SK-N-SH treated with all-trans-retinoic acid at 6 μM for 48 hours (cell line): ENCODE measurements at regions not wholly inside any gene's neighbourhood (a gene's known extent, or its start where the extent isn't known, plus 50 kb on each side); places are given as distances from the start of the nearest gene placed in this dataset.
"Not testable (repeated sequence)": the region's sequence is repeated elsewhere in the genome, so short reads cannot be mapped to it uniquely, and the experiment has no call there.

ENCODE experiments used
- ATAC-seq: fragments of 200-7000 bp; cut with Tn5 transposase; 3 replicates; pipeline ENCODE4 v1.9.1; 2020; ENCODE audit warnings: mild to moderate bottlenecking, moderate library complexity
- ARNTL ChIP-seq: fragments of 450-650 bp; formaldehyde crosslinking; IDR thresholded peaks from 2 replicates; pipeline ENCODE4 v1.5.0; 2020; ENCODE audit warnings: low read depth, mild to moderate bottlenecking, moderate library complexity, borderline replicate concordance
- BACH2 ChIP-seq: fragments of 250-450 bp; sonication (Bioruptor Pico); IDR thresholded peaks from 2 replicates; pipeline ENCODE4 v1.9.0; 2021; ENCODE audit warnings: mild to moderate bottlenecking, borderline replicate concordance
- CSDC2 ChIP-seq: fragments of 250-450 bp; sonication (Bioruptor Pico); IDR thresholded peaks from 2 replicates; pipeline ENCODE4 v1.5.0; 2020; ENCODE audit warnings: mild to moderate bottlenecking, moderate library complexity
- ESRRG ChIP-seq: fragments of 250-450 bp; sonication (Bioruptor Pico); IDR thresholded peaks from 2 replicates; pipeline ENCODE4 v1.6.1; 2021; ENCODE audit warnings: mild to moderate bottlenecking
- ISL1 ChIP-seq: fragments of 250-450 bp; sonication (Bioruptor Pico); IDR thresholded peaks from 2 replicates; pipeline ENCODE4 v2.1.2; 2022; ENCODE audit warnings: mild to moderate bottlenecking, moderate library complexity
- OSR1 ChIP-seq: fragments of 250-450 bp; sonication (Bioruptor Pico); IDR thresholded peaks from 2 replicates; pipeline ENCODE4 v1.8.0; 2022; ENCODE audit warnings: moderate library complexity, mild to moderate bottlenecking, inconsistent platforms
- PPARA ChIP-seq: fragments of 250-450 bp; sonication (Bioruptor Pico); IDR thresholded peaks from 2 replicates; pipeline ENCODE4 v1.5.0; 2020; ENCODE audit warnings: mild to moderate bottlenecking, borderline replicate concordance
- RARB ChIP-seq: fragments of 250-450 bp; sonication (Bioruptor Pico); IDR thresholded peaks from 2 replicates; pipeline ENCODE4 v1.8.0; 2021; ENCODE audit warnings: mild to moderate bottlenecking, moderate library complexity
- SNAI2 ChIP-seq: fragments of 250-450 bp; sonication (Bioruptor Pico); IDR thresholded peaks from 2 replicates; pipeline ENCODE4 v1.5.0; 2020; ENCODE audit warnings: mild to moderate bottlenecking, moderate library complexity
- TCF4 ChIP-seq: fragments of 250-450 bp; sonication (Bioruptor Pico); IDR thresholded peaks from 2 replicates; pipeline ENCODE4 v1.8.0; 2021; ENCODE audit warnings: mild to moderate bottlenecking, moderate library complexity, borderline replicate concordance
- TOX ChIP-seq: fragments of 250-450 bp; sonication (Bioruptor Pico); IDR thresholded peaks from 2 replicates; pipeline ENCODE4 v1.8.0; 2021; ENCODE audit warnings: mild to moderate bottlenecking, moderate library complexity, borderline replicate concordance
- ZC3H10 ChIP-seq: fragments of 250-450 bp; sonication (Bioruptor Pico); IDR thresholded peaks from 2 replicates; pipeline ENCODE4 v1.5.1; 2021; ENCODE audit warnings: mild to moderate bottlenecking, moderate library complexity
- ZFP3 ChIP-seq: fragments of 250-450 bp; sonication (Bioruptor Pico); IDR thresholded peaks from 2 replicates; pipeline ENCODE4 v1.5.0; 2020; ENCODE audit warnings: mild to moderate bottlenecking, moderate library complexity
- ZFP30 ChIP-seq: fragments of 450-650 bp; formaldehyde crosslinking; IDR thresholded peaks from 2 replicates; pipeline ENCODE4 v1.5.0; 2022; ENCODE audit warnings: mild to moderate bottlenecking, moderate library complexity
- ZNF565 ChIP-seq: fragments of 450-650 bp; formaldehyde crosslinking; conservative IDR thresholded peaks from 2 replicates; pipeline ENCODE4 v1.5.0; 2020; ENCODE audit warnings: low read depth, mild to moderate bottlenecking, moderate library complexity
- ZNF70 ChIP-seq: fragments of 450-650 bp; formaldehyde crosslinking; IDR thresholded peaks from 2 replicates; pipeline ENCODE4 v1.5.0; 2020; ENCODE audit warnings: mild to moderate bottlenecking, moderate library complexity
- ZNF8 ChIP-seq: fragments of 450-650 bp; formaldehyde crosslinking; IDR thresholded peaks from 2 replicates; pipeline ENCODE4 v1.5.0; 2020; ENCODE audit warnings: mild to moderate bottlenecking, moderate library complexity
- TF ChIP-seq, protein P1 (sequence below): fragments of 250-450 bp; sonication (Bioruptor Pico); IDR thresholded peaks from 2 replicates; pipeline ENCODE4 v1.8.0; 2021; ENCODE audit warnings: low read depth, mild to moderate bottlenecking, moderate library complexity, borderline replicate concordance
- TF ChIP-seq, protein P2 (sequence below): fragments of 250-450 bp; sonication (Bioruptor Pico); IDR thresholded peaks from 2 replicates; pipeline ENCODE4 v1.5.0; 2020; ENCODE audit warnings: mild to moderate bottlenecking, moderate library complexity
- TF ChIP-seq, protein P3 (sequence below): fragments of 250-450 bp; sonication (Bioruptor Pico); IDR thresholded peaks from 2 replicates; pipeline ENCODE4 v1.8.0; 2020; ENCODE audit warnings: mild to moderate bottlenecking, moderate library complexity, borderline replicate concordance
- TF ChIP-seq, protein P4 (sequence below): fragments of 250-450 bp; sonication (Bioruptor Pico); IDR thresholded peaks from 2 replicates; pipeline ENCODE4 v1.5.1; 2021; ENCODE audit warnings: mild to moderate bottlenecking, moderate library complexity
- TF ChIP-seq, protein P5 (sequence below): fragments of 250-450 bp; sonication (Bioruptor Pico); IDR thresholded peaks from 2 replicates; pipeline ENCODE4 v1.5.1; 2020; ENCODE audit warnings: low read depth, mild to moderate bottlenecking, moderate library complexity

DNA sequence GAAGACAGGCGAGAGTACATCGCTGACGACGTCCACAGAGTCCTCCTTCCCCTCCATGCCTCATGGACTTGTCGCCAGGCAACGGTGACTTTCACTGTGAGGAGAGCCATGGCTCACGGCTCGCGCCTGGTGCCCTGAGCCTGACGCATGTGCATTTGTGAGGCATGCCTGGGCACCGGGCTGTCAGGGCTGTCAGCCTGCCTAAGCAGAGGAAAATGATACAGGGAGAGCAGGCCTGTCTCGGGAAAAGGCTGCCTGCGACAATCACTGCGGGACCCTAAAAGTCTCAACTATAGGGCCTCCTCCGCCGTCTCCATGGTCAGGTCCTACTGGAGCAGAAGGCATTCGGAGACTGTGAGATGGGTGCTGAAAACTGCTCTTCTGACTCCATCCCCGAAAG, 135.5 kb upstream of the WSB1 start:
- no peak for ATAC-seq
- TF ChIP-seq TCF4 (CRISPR knock-in tag) (no peak), ZC3H10 (CRISPR knock-in tag) (no peak), RARB (no peak)
- TF ChIP-seq, protein P1, sequence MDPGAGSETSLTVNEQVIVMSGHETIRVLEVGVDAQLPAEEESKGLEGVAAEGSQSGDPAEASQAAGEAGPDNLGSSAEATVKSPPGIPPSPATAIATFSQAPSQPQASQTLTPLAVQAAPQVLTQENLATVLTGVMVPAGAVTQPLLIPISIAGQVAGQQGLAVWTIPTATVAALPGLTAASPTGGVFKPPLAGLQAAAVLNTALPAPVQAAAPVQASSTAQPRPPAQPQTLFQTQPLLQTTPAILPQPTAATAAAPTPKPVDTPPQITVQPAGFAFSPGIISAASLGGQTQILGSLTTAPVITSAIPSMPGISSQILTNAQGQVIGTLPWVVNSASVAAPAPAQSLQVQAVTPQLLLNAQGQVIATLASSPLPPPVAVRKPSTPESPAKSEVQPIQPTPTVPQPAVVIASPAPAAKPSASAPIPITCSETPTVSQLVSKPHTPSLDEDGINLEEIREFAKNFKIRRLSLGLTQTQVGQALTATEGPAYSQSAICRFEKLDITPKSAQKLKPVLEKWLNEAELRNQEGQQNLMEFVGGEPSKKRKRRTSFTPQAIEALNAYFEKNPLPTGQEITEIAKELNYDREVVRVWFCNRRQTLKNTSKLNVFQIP (CRISPR knock-in tag) = no peak

DNA sequence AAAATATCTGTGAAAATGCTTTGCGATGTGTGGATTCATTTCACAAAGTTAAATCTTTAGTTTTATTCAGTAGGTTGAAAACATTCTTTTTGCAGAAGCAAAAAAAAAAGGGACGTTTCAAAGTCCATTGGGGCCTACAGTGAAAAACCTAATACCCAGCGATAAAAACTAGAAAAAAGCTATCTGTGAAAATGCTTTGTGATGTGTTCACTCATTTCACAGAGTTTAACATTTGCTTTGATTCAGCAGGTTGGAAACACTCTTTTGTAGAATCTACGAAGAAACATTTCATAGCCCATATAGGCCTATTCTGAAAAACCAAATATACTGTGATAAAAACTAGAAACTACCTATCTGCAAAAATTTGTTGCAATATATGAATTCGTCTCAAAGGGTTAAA, 113.6 kb upstream of the WSB1 start:
- TF ChIP-seq, protein P2, sequence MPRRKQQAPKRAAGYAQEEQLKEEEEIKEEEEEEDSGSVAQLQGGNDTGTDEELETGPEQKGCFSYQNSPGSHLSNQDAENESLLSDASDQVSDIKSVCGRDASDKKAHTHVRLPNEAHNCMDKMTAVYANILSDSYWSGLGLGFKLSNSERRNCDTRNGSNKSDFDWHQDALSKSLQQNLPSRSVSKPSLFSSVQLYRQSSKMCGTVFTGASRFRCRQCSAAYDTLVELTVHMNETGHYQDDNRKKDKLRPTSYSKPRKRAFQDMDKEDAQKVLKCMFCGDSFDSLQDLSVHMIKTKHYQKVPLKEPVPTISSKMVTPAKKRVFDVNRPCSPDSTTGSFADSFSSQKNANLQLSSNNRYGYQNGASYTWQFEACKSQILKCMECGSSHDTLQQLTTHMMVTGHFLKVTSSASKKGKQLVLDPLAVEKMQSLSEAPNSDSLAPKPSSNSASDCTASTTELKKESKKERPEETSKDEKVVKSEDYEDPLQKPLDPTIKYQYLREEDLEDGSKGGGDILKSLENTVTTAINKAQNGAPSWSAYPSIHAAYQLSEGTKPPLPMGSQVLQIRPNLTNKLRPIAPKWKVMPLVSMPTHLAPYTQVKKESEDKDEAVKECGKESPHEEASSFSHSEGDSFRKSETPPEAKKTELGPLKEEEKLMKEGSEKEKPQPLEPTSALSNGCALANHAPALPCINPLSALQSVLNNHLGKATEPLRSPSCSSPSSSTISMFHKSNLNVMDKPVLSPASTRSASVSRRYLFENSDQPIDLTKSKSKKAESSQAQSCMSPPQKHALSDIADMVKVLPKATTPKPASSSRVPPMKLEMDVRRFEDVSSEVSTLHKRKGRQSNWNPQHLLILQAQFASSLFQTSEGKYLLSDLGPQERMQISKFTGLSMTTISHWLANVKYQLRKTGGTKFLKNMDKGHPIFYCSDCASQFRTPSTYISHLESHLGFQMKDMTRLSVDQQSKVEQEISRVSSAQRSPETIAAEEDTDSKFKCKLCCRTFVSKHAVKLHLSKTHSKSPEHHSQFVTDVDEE (CRISPR knock-in tag) = no peak
- TF ChIP-seq SNAI2 (CRISPR knock-in tag) = no peak
- TF ChIP-seq, protein P3, sequence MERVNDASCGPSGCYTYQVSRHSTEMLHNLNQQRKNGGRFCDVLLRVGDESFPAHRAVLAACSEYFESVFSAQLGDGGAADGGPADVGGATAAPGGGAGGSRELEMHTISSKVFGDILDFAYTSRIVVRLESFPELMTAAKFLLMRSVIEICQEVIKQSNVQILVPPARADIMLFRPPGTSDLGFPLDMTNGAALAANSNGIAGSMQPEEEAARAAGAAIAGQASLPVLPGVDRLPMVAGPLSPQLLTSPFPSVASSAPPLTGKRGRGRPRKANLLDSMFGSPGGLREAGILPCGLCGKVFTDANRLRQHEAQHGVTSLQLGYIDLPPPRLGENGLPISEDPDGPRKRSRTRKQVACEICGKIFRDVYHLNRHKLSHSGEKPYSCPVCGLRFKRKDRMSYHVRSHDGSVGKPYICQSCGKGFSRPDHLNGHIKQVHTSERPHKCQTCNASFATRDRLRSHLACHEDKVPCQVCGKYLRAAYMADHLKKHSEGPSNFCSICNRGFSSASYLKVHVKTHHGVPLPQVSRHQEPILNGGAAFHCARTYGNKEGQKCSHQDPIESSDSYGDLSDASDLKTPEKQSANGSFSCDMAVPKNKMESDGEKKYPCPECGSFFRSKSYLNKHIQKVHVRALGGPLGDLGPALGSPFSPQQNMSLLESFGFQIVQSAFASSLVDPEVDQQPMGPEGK = no peak
- TF ChIP-seq RARB = no peak
- no peak for TF ChIP-seq ZNF565
- no peak for TF ChIP-seq ARNTL
- no peak for TF ChIP-seq ZFP3 (CRISPR knock-in tag)
- TF ChIP-seq TOX = no peak
- TF ChIP-seq, protein P4, sequence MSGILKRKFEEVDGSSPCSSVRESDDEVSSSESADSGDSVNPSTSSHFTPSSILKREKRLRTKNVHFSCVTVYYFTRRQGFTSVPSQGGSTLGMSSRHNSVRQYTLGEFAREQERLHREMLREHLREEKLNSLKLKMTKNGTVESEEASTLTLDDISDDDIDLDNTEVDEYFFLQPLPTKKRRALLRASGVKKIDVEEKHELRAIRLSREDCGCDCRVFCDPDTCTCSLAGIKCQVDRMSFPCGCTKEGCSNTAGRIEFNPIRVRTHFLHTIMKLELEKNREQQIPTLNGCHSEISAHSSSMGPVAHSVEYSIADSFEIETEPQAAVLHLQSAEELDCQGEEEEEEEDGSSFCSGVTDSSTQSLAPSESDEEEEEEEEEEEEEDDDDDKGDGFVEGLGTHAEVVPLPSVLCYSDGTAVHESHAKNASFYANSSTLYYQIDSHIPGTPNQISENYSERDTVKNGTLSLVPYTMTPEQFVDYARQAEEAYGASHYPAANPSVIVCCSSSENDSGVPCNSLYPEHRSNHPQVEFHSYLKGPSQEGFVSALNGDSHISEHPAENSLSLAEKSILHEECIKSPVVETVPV = no peak
- TF ChIP-seq ZNF70 (CRISPR knock-in tag) = no peak
- no peak for TF ChIP-seq TCF4 (CRISPR knock-in tag)
- TF ChIP-seq, protein P1 (CRISPR knock-in tag) = no peak
- TF ChIP-seq BACH2 = no peak
- TF ChIP-seq ZFP30 (CRISPR knock-in tag) = no peak
- no peak for TF ChIP-seq ZC3H10 (CRISPR knock-in tag)
- no peak for TF ChIP-seq ZNF8 (CRISPR knock-in tag)
- TF ChIP-seq PPARA (CRISPR knock-in tag) = no peak
- no peak for TF ChIP-seq ISL1 (CRISPR knock-in tag)
- TF ChIP-seq, all 23 proteins: peak for 0
- no peak for ATAC-seq

DNA sequence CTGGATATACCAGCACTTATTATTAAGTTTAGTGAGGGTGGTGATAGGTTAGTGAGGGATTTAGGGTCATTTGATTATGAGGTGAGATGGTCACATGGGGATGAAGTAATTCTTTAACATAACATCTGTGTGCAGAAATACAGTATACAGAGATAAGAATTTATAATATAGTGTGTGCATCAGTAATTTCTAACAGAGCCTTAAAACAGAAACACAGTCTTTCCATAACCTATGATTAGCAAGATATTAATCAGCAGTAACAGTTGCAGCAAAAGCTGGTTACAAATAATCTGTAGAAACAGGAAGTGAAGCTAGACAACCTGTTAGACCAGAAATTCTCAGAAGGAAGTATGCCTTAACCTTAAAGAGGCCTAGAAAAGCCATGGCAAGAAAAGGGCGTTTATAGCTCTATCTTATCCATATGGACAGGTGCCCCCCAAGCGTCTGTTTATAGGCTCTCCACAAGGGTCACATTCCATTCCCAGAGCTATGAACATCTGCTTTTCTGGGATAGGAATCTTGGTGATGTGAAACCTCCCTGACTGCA, 112.5 kb upstream of the WSB1 start:
- ATAC-seq = not testable (repeated sequence)

DNA sequence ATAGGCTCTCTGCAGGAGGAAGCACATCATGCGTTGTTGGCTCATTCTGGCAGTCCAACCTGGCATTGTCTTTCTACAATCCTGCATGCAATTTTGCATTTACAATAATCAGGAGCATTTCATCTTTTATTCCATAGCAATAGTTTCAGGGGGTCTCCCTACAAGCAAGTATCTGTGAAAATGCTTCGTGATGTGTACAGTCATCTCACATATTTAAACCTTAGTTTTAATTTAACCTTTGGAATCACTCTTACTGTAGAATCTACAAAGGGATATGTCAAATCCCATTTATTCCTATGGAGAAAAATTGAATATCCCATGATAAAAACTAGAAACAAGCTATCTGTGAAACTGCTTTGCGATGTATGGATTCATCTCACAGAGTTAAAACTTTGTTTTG, 112.0 kb upstream of the WSB1 start:
- ATAC-seq = no peak
- TF ChIP-seq ZNF565 = no peak
- TF ChIP-seq ESRRG (CRISPR knock-in tag) = no peak
- no peak for TF ChIP-seq ISL1 (CRISPR knock-in tag)
- TF ChIP-seq, protein P3 = no peak
- no peak for TF ChIP-seq CSDC2 (CRISPR knock-in tag)
- TF ChIP-seq, protein P5, sequence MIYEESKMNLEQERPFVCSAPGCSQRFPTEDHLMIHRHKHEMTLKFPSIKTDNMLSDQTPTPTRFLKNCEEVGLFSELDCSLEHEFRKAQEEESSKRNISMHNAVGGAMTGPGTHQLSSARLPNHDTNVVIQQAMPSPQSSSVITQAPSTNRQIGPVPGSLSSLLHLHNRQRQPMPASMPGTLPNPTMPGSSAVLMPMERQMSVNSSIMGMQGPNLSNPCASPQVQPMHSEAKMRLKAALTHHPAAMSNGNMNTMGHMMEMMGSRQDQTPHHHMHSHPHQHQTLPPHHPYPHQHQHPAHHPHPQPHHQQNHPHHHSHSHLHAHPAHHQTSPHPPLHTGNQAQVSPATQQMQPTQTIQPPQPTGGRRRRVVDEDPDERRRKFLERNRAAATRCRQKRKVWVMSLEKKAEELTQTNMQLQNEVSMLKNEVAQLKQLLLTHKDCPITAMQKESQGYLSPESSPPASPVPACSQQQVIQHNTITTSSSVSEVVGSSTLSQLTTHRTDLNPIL (CRISPR knock-in tag) = no peak
- TF ChIP-seq ZFP3 (CRISPR knock-in tag) = no peak
- no peak for TF ChIP-seq SNAI2 (CRISPR knock-in tag)
- no peak for TF ChIP-seq OSR1 (CRISPR knock-in tag)
- TF ChIP-seq, protein P1 (CRISPR knock-in tag) = no peak
